ENCODE measurements at regions not wholly inside any gene's neighbourhood (a gene's known extent, or its start where the extent isn't known, plus 50 kb on each side); places are given as distances from the start of the nearest gene placed in this dataset.

GRCh38 chr1:177444997-177445746 is 274.4 kb downstream of the BRINP2 start:
- Histone ChIP-seq H3K27ac (no peak overlapping the region), H3K36me3 (no peaks in the 10 kb centered on the region), H3K27me3 (no peaks in the 10 kb centered on the region), H3K4me3 (no peak overlapping the region), H3K9me3 (no peaks in the 10 kb centered on the region), H3K4me1 (peaks cover 0 to 5% (median 0%) of the 10 kb centered on the region in 4 donors)
- TF ChIP-seq CTCF (IDR thresholded peaks at IDR 0.05) (no peak), POLR2A (IDR thresholded peaks at IDR 0.05) (no peak), EP300 (IDR thresholded peaks at IDR 0.05) (no peak)
- DNase-seq = no peak
- WGBS, 2 donors = 50 to 77% methylated on average over 3 of the region's 3 CpGs
- intact Hi-C loops (cut with DNase I) = no loop called here

DNA sequence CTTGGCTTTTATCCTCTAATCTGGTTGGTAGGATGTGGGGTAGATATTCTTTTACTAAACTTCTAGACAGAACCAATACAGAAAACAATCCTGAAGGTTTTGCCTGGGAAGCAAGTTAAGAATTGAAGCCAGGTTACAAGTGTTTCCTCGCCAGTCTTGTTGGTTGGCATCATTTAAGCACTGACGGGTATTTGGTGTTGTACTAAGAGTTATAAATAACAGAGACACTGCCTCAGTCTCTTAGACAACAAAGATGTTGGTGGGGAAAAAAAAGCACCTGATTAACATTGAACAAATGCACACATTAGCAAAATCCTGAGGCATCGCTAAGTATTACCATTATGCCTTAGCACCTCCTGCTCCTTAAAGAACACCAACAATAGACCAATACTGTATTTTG is 272.2 kb downstream of the BRINP2 start:
- TF ChIP-seq POLR2AphosphoS5 (IDR thresholded peaks at IDR 0.05) = no peak
- TF ChIP-seq POLR2A (IDR thresholded peaks at IDR 0.05) = no peak
- TF ChIP-seq CTCF (IDR thresholded peaks at IDR 0.05) = no peak
- TF ChIP-seq EP300 (IDR thresholded peaks at IDR 0.05) = no peak
- H3K4me1 ChIP-seq = no peaks in the 10 kb centered on the region
- intact Hi-C loops (cut with DNase I) = no loop called here

GRCh38 chr1:177442584-177442983 is 271.8 kb downstream of the BRINP2 start:
- no peak for DNase-seq
- intact Hi-C loops (cut with DNase I) = no loop called here
- Histone ChIP-seq H3K27me3 (no peaks in the 10 kb centered on the region), H3K36me3 (no peaks in the 10 kb centered on the region), H3K4me3 (no peak overlapping the region), H3K27ac (no peak overlapping the region), H3K9me3 (no peaks in the 10 kb centered on the region), H3K4me1 (no peaks in the 10 kb centered on the region)
- TF ChIP-seq POLR2A (IDR thresholded peaks at IDR 0.05) = no peak
- no peak for TF ChIP-seq POLR2AphosphoS5 (IDR thresholded peaks at IDR 0.05)
- no peak for TF ChIP-seq CTCF (IDR thresholded peaks at IDR 0.05)
- no peak for TF ChIP-seq EP300 (IDR thresholded peaks at IDR 0.05)
- 49 to 59% methylated on average over 6 of the region's 6 CpGs for WGBS, 2 donors

More for the DNA sequence above, 272.2 kb downstream of the BRINP2 start:
- no peak for DNase-seq
- no peak overlapping the region for H3K27ac ChIP-seq
- H3K9me3 ChIP-seq = no peaks in the 10 kb centered on the region
- H3K27me3 ChIP-seq = no peaks in the 10 kb centered on the region
- H3K36me3 ChIP-seq = no peaks in the 10 kb centered on the region
- 90 to 92% methylated on average over 3 of the region's 3 CpGs for WGBS, 2 donors
- no peak overlapping the region for H3K4me3 ChIP-seq

DNA sequence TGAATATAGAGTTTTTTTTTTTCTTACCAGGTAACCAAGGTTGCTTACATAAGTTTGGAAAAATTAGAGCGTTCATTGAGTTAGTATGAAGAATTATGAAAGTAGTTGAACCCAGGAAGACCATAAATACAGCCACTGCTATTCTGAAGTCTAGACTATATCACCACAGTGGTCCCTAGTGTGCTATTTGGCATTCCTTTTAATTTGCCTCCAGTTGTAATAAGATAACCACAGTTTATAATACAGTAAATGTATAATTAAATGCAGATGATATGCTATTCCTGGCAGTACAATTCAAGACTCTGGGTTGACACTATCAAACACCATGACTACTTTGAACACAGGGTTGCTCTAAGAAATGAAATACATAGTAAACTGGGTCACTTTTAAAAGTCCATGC is 270.5 kb downstream of the BRINP2 start:
- intact Hi-C loops (cut with DNase I) = no loop called here
- no peak for DNase-seq
- no peaks in the 10 kb centered on the region for H3K4me1 ChIP-seq
- H3K36me3 ChIP-seq = no peaks in the 10 kb centered on the region
- H3K27me3 ChIP-seq = no peaks in the 10 kb centered on the region
- WGBS, 2 donors = 85 to 92% methylated on average over 1 of the region's 1 CpG
- H3K4me3 ChIP-seq = no peak overlapping the region
- no peak overlapping the region for H3K27ac ChIP-seq
- H3K9me3 ChIP-seq = no peaks in the 10 kb centered on the region
- TF ChIP-seq CTCF (IDR thresholded peaks at IDR 0.05) (no peak), EP300 (IDR thresholded peaks at IDR 0.05) (no peak), POLR2AphosphoS5 (IDR thresholded peaks at IDR 0.05) (no peak), POLR2A (IDR thresholded peaks at IDR 0.05) (no peak)

- no peak for DNase-seq
- Histone ChIP-seq H3K4me3 (no peak overlapping the region), H3K9me3 (no peaks in the 10 kb centered on the region), H3K27me3 (no peaks in the 10 kb centered on the region), H3K4me1 (no peaks in the 10 kb centered on the region), H3K36me3 (no peaks in the 10 kb centered on the region), H3K27ac (no peak overlapping the region)
- WGBS, 2 donors = 77 to 80% methylated on average over 4 of the region's 4 CpGs
- no peak for TF ChIP-seq CTCF (IDR thresholded peaks at IDR 0.05)
- TF ChIP-seq EP300 (IDR thresholded peaks at IDR 0.05) = no peak
- no peak for TF ChIP-seq POLR2AphosphoS5 (IDR thresholded peaks at IDR 0.05)
- no peak for TF ChIP-seq POLR2A (IDR thresholded peaks at IDR 0.05)
- intact Hi-C loops (cut with DNase I) = no loop called here
Observed at GRCh38 chr1:177440821-177441220, 270.1 kb downstream of the BRINP2 start.
